ENCODE measurements at regions not wholly inside any gene's neighbourhood (a gene's known extent, or its start where the extent isn't known, plus 50 kb on each side); places are given as distances from the start of the nearest gene placed in this dataset.
"Not testable (repeated sequence)": the region's sequence is repeated elsewhere in the genome, so short reads cannot be mapped to it uniquely, and the experiment has no call there.

DNA sequence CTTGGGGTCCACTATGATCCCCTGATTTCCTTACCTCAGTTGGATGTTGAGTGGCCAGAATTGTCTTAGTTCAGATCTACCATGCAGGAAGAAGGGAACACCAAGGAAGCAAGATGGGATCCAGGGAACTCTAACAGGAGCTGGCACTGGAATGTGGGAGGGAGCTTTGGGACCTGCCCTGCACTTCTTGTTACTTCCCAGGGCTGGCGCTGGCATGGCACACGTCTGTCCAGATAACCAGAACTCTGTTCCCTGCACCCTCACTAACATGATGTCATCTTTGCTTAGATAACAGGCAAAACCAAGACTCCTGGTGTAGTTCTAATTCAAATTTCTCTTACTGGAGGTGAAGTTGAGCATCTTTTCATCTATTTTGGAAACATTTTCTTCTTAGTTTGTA, 550.0 kb downstream of the MN1 start:
- TF ChIP-seq, protein P1, sequence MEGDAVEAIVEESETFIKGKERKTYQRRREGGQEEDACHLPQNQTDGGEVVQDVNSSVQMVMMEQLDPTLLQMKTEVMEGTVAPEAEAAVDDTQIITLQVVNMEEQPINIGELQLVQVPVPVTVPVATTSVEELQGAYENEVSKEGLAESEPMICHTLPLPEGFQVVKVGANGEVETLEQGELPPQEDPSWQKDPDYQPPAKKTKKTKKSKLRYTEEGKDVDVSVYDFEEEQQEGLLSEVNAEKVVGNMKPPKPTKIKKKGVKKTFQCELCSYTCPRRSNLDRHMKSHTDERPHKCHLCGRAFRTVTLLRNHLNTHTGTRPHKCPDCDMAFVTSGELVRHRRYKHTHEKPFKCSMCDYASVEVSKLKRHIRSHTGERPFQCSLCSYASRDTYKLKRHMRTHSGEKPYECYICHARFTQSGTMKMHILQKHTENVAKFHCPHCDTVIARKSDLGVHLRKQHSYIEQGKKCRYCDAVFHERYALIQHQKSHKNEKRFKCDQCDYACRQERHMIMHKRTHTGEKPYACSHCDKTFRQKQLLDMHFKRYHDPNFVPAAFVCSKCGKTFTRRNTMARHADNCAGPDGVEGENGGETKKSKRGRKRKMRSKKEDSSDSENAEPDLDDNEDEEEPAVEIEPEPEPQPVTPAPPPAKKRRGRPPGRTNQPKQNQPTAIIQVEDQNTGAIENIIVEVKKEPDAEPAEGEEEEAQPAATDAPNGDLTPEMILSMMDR (IDR thresholded peaks at IDR 0.05; ENCODE audit: low read depth, low read length): no peak
- TF ChIP-seq MYC (IDR thresholded peaks at IDR 0.05; ENCODE audit: low read depth, low read length) (no peak), POLR2A (IDR thresholded peaks at IDR 0.05; ENCODE audit: extremely low read depth, insufficient read length) (no peak)
- TF ChIP-seq, protein P2, sequence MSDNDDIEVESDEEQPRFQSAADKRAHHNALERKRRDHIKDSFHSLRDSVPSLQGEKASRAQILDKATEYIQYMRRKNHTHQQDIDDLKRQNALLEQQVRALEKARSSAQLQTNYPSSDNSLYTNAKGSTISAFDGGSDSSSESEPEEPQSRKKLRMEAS (IDR thresholded peaks at IDR 0.05; ENCODE audit: low read depth, low read length): no peak
- no peak for DNase-seq (ENCODE audit: low read depth)
- H3K4me3 ChIP-seq (ENCODE audit: low read depth, low read length): no peak overlapping the region

DNA sequence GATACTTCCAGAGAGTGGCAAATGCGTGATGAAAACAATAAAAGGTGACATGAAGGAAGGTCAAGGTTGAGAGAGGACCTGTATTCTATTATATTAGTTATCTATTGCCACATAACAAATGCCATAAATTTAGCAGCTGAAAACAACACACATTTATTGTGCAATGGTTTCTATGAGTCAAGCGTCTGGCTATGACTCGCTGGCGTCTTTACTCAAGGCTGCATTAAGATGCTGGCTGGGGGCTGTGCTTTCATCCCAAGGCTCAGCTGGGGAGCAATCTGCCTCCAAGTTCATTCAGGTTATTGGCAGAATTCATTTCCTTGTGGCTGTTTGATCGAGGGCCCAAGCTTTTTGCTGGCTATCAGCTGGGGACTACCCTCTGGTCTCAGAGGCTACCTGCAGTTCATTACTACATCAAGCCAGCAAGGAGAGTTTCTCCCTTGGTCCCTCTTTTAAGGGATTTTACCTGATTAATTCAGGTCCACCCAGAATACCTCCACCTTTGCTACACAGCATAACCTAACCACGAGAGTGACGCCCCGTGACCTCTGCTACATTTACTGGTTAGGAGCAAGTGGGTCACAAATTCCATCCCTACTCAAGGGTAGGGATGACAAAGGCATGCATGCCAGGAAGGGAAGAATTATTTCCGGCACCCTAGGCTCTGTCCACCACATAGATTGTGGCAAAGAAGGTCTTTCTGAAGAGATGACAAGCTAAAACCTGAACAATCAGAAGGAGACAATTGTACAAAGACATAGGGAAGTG, 549.1 kb downstream of the MN1 start:
- no peak overlapping the region for H3K4me3 ChIP-seq (ENCODE audit: low read depth, low read length)
- TF ChIP-seq, protein P2 (IDR thresholded peaks at IDR 0.05; ENCODE audit: low read depth, low read length): no peak
- TF ChIP-seq MYC (IDR thresholded peaks at IDR 0.05; ENCODE audit: low read depth, low read length) (no peak), POLR2A (IDR thresholded peaks at IDR 0.05; ENCODE audit: extremely low read depth, insufficient read length) (no peak)
- TF ChIP-seq, protein P1 (IDR thresholded peaks at IDR 0.05; ENCODE audit: low read depth, low read length): no peak
- peak; percentile 45 for DNase-seq (ENCODE audit: low read depth)

DNA sequence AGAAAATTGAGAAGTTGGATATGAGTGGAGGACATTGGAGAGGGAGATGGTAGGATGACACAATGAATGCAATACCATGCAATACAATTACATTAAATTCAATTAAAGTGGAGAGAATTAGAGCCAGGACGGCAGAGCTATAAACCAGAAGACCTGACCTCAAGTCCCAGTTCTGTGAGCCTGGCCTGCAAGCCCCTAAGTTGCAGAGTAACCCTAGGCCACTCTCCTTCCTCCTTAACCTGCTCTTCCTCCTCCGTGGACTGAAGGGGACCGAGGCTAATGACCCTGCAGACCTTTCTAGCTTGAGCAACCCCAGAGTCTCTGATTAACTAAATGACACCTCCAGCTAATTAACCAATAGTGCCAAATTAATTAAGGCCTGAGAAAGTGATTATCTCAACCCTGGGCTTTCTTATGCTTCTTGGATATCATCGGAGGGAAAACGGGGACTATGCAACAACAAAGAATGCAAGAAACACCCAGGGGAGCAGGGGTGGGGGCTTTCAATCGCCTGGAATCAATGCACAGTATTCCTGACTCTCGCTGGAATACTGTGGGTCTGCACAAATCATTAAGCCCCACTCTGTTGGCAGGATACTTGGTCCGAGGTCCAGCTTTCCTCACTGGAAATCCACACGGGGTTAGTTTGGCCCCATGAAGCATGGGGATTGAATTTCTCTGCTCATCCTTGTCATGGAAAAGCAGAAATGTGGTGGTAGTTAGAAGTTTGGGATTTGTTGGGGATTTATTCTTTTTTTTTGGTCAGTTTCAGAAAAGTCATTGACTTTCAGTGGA, 548.3 kb downstream of the MN1 start:
- DNase-seq (ENCODE audit: low read depth): no peak
- TF ChIP-seq, protein P1 (IDR thresholded peaks at IDR 0.05; ENCODE audit: low read depth, low read length): no peak
- TF ChIP-seq MYC (IDR thresholded peaks at IDR 0.05; ENCODE audit: low read depth, low read length) (no peak), POLR2A (IDR thresholded peaks at IDR 0.05; ENCODE audit: extremely low read depth, insufficient read length) (no peak)
- TF ChIP-seq, protein P2 (IDR thresholded peaks at IDR 0.05; ENCODE audit: low read depth, low read length): no peak
- no peak overlapping the region for H3K4me3 ChIP-seq (ENCODE audit: low read depth, low read length)

GRCh38 chr22:27254063-27254462, 547.5 kb downstream of the MN1 start:
- H3K4me3 ChIP-seq (ENCODE audit: low read depth, low read length); DNase-seq (ENCODE audit: low read depth): not testable (repeated sequence)

GRCh38 chr22:27255580-27255979, 546.0 kb downstream of the MN1 start:
- TF ChIP-seq, protein P1 (IDR thresholded peaks at IDR 0.05; ENCODE audit: low read depth, low read length): no peak
- TF ChIP-seq, protein P2 (IDR thresholded peaks at IDR 0.05; ENCODE audit: low read depth, low read length): no peak
- no peak for TF ChIP-seq MYC (IDR thresholded peaks at IDR 0.05; ENCODE audit: low read depth, low read length)
- no peak for TF ChIP-seq POLR2A (IDR thresholded peaks at IDR 0.05; ENCODE audit: extremely low read depth, insufficient read length)
- no peak overlapping the region for H3K4me3 ChIP-seq (ENCODE audit: low read depth, low read length)
- DNase-seq (ENCODE audit: low read depth): no peak

- TF ChIP-seq, protein P2 (IDR thresholded peaks at IDR 0.05; ENCODE audit: low read depth, low read length): no peak
- TF ChIP-seq MYC (IDR thresholded peaks at IDR 0.05; ENCODE audit: low read depth, low read length): no peak
- TF ChIP-seq, protein P1 (IDR thresholded peaks at IDR 0.05; ENCODE audit: low read depth, low read length): no peak
- TF ChIP-seq POLR2A (IDR thresholded peaks at IDR 0.05; ENCODE audit: extremely low read depth, insufficient read length): no peak
- no peak overlapping the region for H3K4me3 ChIP-seq (ENCODE audit: low read depth, low read length)
- no peak for DNase-seq (ENCODE audit: low read depth)
Observed at GRCh38 chr22:27257987-27258386, 543.6 kb downstream of the MN1 start.

Data from NB4 (cell line).